ENCODE measurements at regions not wholly inside any gene's neighbourhood (a gene's known extent, or its start where the extent isn't known, plus 50 kb on each side); places are given as distances from the start of the nearest gene placed in this dataset.

GRCh38 chr2:16717477-16717876, 51.8 kb upstream of the CYRIA start:
- H3K27me3 ChIP-seq (ENCODE audit: control insufficient read depth, extremely low read depth, insufficient read depth, low read length): no peaks in the 10 kb centered on the region
- dilution Hi-C loops (cut with MboI; ENCODE audit: extremely low pct_ligation_motif_present, low sequenced_read_pairs): no loop called here
- TF ChIP-seq, protein P1, sequence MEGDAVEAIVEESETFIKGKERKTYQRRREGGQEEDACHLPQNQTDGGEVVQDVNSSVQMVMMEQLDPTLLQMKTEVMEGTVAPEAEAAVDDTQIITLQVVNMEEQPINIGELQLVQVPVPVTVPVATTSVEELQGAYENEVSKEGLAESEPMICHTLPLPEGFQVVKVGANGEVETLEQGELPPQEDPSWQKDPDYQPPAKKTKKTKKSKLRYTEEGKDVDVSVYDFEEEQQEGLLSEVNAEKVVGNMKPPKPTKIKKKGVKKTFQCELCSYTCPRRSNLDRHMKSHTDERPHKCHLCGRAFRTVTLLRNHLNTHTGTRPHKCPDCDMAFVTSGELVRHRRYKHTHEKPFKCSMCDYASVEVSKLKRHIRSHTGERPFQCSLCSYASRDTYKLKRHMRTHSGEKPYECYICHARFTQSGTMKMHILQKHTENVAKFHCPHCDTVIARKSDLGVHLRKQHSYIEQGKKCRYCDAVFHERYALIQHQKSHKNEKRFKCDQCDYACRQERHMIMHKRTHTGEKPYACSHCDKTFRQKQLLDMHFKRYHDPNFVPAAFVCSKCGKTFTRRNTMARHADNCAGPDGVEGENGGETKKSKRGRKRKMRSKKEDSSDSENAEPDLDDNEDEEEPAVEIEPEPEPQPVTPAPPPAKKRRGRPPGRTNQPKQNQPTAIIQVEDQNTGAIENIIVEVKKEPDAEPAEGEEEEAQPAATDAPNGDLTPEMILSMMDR (optimal IDR thresholded peaks at IDR 0.05 in 1 of 3, IDR thresholded peaks at IDR 0.05 in 1 of 3, conservative IDR thresholded peaks at IDR 0.05 in 1 of 3; ENCODE audit: extremely low read depth in 1 of 3, insufficient read depth in 2 of 3, low read length in 3 of 3): no peak
- TF ChIP-seq EZH2 (IDR thresholded peaks at IDR 0.05; ENCODE audit: low read length): no peak
- H3K9me1 ChIP-seq (ENCODE audit: control insufficient read depth, extremely low read depth, insufficient read depth, low read length): no peaks in the 10 kb centered on the region
- DNase-seq (ENCODE audit: low read depth, low spot score) (no peak), FAIRE-seq (no peak)
- no peak overlapping the region for H3K27ac ChIP-seq (ENCODE audit: control insufficient read depth, insufficient read depth, low read length)
- no peaks in the 10 kb centered on the region for H3K9me3 ChIP-seq (ENCODE audit: control insufficient read depth, low read depth, low read length)
- H4K20me1 ChIP-seq (ENCODE audit: control insufficient read depth, extremely low read depth, insufficient read depth, low read length): no peaks in the 10 kb centered on the region
- H2AFZ ChIP-seq (ENCODE audit: control insufficient read depth, low read length): no peak overlapping the region
- no peaks in the 10 kb centered on the region for H3K36me3 ChIP-seq (ENCODE audit: control insufficient read depth in 2 of 2, extremely low read depth in 1 of 2, insufficient read depth in 2 of 2, low read length in 2 of 2)
- H3K9ac ChIP-seq (ENCODE audit: control insufficient read depth, extremely low read depth, insufficient read depth, low read length): no peak overlapping the region
- no peaks in the 10 kb centered on the region for H3K79me2 ChIP-seq (ENCODE audit: control insufficient read depth, insufficient read depth, low read length)
- no peaks in the 10 kb centered on the region for H3K4me1 ChIP-seq (ENCODE audit: control insufficient read depth, extremely low read depth, insufficient read depth, low read length)
- no peak overlapping the region for H3K4me2 ChIP-seq (ENCODE audit: control insufficient read depth, extremely low read depth, insufficient read depth, low read depth, low read length)
- no peak overlapping the region for H3K4me3 ChIP-seq (ENCODE audit: control insufficient read depth in 2 of 3, extremely low read depth in 1 of 3, insufficient read depth in 2 of 3, low read depth in 1 of 3, low read length in 3 of 3)

DNA sequence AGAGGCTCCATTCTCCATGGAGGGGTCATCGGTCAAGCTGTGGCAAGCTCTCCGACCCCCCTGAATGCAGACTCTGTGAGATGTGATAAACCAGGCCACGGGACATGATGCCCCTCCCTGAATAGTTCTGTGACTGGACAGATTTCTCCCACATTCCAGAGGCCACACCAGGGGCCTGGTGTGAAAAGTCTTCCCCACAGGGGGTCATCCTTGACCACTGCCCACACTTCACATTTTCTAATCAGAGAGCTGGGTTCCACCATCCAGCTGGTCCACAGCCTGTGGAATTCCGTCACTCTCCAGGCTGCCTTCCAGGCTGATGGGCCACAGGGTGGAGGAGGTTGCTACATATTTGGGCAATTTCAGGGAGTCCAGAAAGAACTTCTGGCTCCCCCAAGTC, 51.3 kb upstream of the CYRIA start:
- Histone ChIP-seq H3K4me2 (ENCODE audit: control insufficient read depth, extremely low read depth, insufficient read depth, low read depth, low read length) (no peak overlapping the region), H3K27ac (ENCODE audit: control insufficient read depth, insufficient read depth, low read length) (no peak overlapping the region), H2AFZ (ENCODE audit: control insufficient read depth, low read length) (no peak overlapping the region), H3K4me3 (ENCODE audit: control insufficient read depth in 2 of 3, extremely low read depth in 1 of 3, insufficient read depth in 2 of 3, low read depth in 1 of 3, low read length in 3 of 3) (no peak overlapping the region), H3K9me1 (ENCODE audit: control insufficient read depth, extremely low read depth, insufficient read depth, low read length) (no peaks in the 10 kb centered on the region), H3K36me3 (ENCODE audit: control insufficient read depth in 2 of 2, extremely low read depth in 1 of 2, insufficient read depth in 2 of 2, low read length in 2 of 2) (no peaks in the 10 kb centered on the region), H3K9me3 (ENCODE audit: control insufficient read depth, low read depth, low read length) (no peaks in the 10 kb centered on the region), H4K20me1 (ENCODE audit: control insufficient read depth, extremely low read depth, insufficient read depth, low read length) (no peaks in the 10 kb centered on the region), H3K79me2 (ENCODE audit: control insufficient read depth, insufficient read depth, low read length) (no peaks in the 10 kb centered on the region), H3K4me1 (ENCODE audit: control insufficient read depth, extremely low read depth, insufficient read depth, low read length) (no peaks in the 10 kb centered on the region), H3K9ac (ENCODE audit: control insufficient read depth, extremely low read depth, insufficient read depth, low read length) (no peak overlapping the region), H3K27me3 (ENCODE audit: control insufficient read depth, extremely low read depth, insufficient read depth, low read length) (no peaks in the 10 kb centered on the region)
- TF ChIP-seq EZH2 (IDR thresholded peaks at IDR 0.05; ENCODE audit: low read length): no peak
- TF ChIP-seq, protein P1 (optimal IDR thresholded peaks at IDR 0.05 in 1 of 3, IDR thresholded peaks at IDR 0.05 in 1 of 3, conservative IDR thresholded peaks at IDR 0.05 in 1 of 3; ENCODE audit: extremely low read depth in 1 of 3, insufficient read depth in 2 of 3, low read length in 3 of 3): no peak
- DNase-seq (ENCODE audit: low read depth, low spot score): no peak
- dilution Hi-C loops (cut with MboI; ENCODE audit: extremely low pct_ligation_motif_present, low sequenced_read_pairs): no loop called here
- FAIRE-seq: no peak
